HUES48 (cell line): ENCODE measurements at regions not wholly inside any gene's neighbourhood (a gene's known extent, or its start where the extent isn't known, plus 50 kb on each side); places are given as distances from the start of the nearest gene placed in this dataset.

Source experiments
- H3K27ac ChIP-seq: one replicate; pipeline ENCODE4 v1.7.0; 2013; ENCODE audit warnings: low read depth, low read length, inconsistent platforms
- H3K27me3 ChIP-seq: 2 replicates; pipeline ENCODE4 v1.6.1; 2013; ENCODE audit warnings: mild to moderate bottlenecking, low read length; ENCODE audit not compliant: control insufficient read depth, insufficient read depth
- H3K36me3 ChIP-seq: 2 replicates; pipeline ENCODE4 v1.6.1; 2013; ENCODE audit warnings: low read length; ENCODE audit not compliant: control insufficient read depth, insufficient read depth
- H3K4me1 ChIP-seq: 2 replicates; pipeline ENCODE4 v1.6.1; 2013; ENCODE audit warnings: mild to moderate bottlenecking, low read length; ENCODE audit not compliant: control insufficient read depth, insufficient read depth
- H3K4me3 ChIP-seq: 2 replicates; pipeline ENCODE4 v1.5.1; 2013; ENCODE audit warnings: mild to moderate bottlenecking, low read depth, low read length
- H3K9ac ChIP-seq: 2 replicates; pipeline ENCODE4 v1.6.1; 2013; ENCODE audit warnings: mild to moderate bottlenecking, low read depth, low read length, moderate library complexity
- H3K9me3 ChIP-seq: 2 replicates; pipeline ENCODE4 v1.6.1; 2013; ENCODE audit warnings: low read length; ENCODE audit not compliant: control insufficient read depth, insufficient read depth

GRCh38 chr16:86319585-86320236 is 190.6 kb upstream of the FOXF1 start:
- H3K9ac ChIP-seq = no peak overlapping the region
- H3K27me3 ChIP-seq = no peaks in the 10 kb centered on the region
- no peaks in the 10 kb centered on the region for H3K36me3 ChIP-seq
- no peaks in the 10 kb centered on the region for H3K4me1 ChIP-seq
- no peak overlapping the region for H3K4me3 ChIP-seq
- H3K9me3 ChIP-seq = no peaks in the 10 kb centered on the region
- no peak overlapping the region for H3K27ac ChIP-seq

GRCh38 chr16:86320237-86320595 is 190.1 kb upstream of the FOXF1 start:
- Histone ChIP-seq H3K27me3 (no peaks in the 10 kb centered on the region), H3K9me3 (no peaks in the 10 kb centered on the region), H3K9ac (no peak overlapping the region), H3K36me3 (no peaks in the 10 kb centered on the region), H3K4me3 (no peak overlapping the region), H3K4me1 (no peaks in the 10 kb centered on the region), H3K27ac (no peak overlapping the region)

- Histone ChIP-seq H3K27ac (no peak overlapping the region), H3K9ac (no peak overlapping the region), H3K9me3 (no peaks in the 10 kb centered on the region), H3K4me3 (no peak overlapping the region), H3K4me1 (no peaks in the 10 kb centered on the region), H3K36me3 (no peaks in the 10 kb centered on the region), H3K27me3 (no peaks in the 10 kb centered on the region)
These were observed 188.8 kb upstream of the FOXF1 start for GRCh38 chr16:86321491-86321890.

- Histone ChIP-seq H3K36me3 (no peaks in the 10 kb centered on the region), H3K4me3 (no peak overlapping the region), H3K27me3 (no peaks in the 10 kb centered on the region)
These were observed 188.0 kb upstream of the FOXF1 start for GRCh38 chr16:86322283-86322682.

GRCh38 chr16:86322806-86323205 is 187.5 kb upstream of the FOXF1 start:
- H3K9me3 ChIP-seq = no peaks in the 10 kb centered on the region
- H3K4me1 ChIP-seq = no peaks in the 10 kb centered on the region
- no peak overlapping the region for H3K9ac ChIP-seq
- H3K27ac ChIP-seq = no peak overlapping the region
- no peak overlapping the region for H3K4me3 ChIP-seq
- H3K27me3 ChIP-seq = no peaks in the 10 kb centered on the region
- H3K36me3 ChIP-seq = no peaks in the 10 kb centered on the region

More at GRCh38 chr16:86322283-86322682, 188.0 kb upstream of the FOXF1 start:
- no peaks in the 10 kb centered on the region for H3K4me1 ChIP-seq
- no peak overlapping the region for H3K9ac ChIP-seq
- no peak overlapping the region for H3K27ac ChIP-seq
- no peaks in the 10 kb centered on the region for H3K9me3 ChIP-seq

GRCh38 chr16:86324320-86324719 is 186.0 kb upstream of the FOXF1 start:
- H3K4me1 ChIP-seq = no peaks in the 10 kb centered on the region
- no peaks in the 10 kb centered on the region for H3K36me3 ChIP-seq
- H3K9ac ChIP-seq = no peak overlapping the region
- no peaks in the 10 kb centered on the region for H3K27me3 ChIP-seq
- no peaks in the 10 kb centered on the region for H3K9me3 ChIP-seq
- no peak overlapping the region for H3K4me3 ChIP-seq
- H3K27ac ChIP-seq = no peak overlapping the region

GRCh38 chr16:86325360-86325759 is 185.0 kb upstream of the FOXF1 start:
- Histone ChIP-seq H3K36me3 (no peaks in the 10 kb centered on the region), H3K9ac (no peak overlapping the region), H3K27ac (no peak overlapping the region), H3K4me1 (no peaks in the 10 kb centered on the region), H3K27me3 (no peaks in the 10 kb centered on the region), H3K9me3 (no peaks in the 10 kb centered on the region), H3K4me3 (no peak overlapping the region)

- no peaks in the 10 kb centered on the region for H3K9me3 ChIP-seq
- no peak overlapping the region for H3K27ac ChIP-seq
- no peaks in the 10 kb centered on the region for H3K36me3 ChIP-seq
- H3K9ac ChIP-seq = no peak overlapping the region
- H3K4me3 ChIP-seq = no peak overlapping the region
- H3K4me1 ChIP-seq = no peaks in the 10 kb centered on the region
- no peaks in the 10 kb centered on the region for H3K27me3 ChIP-seq
These were observed 184.4 kb upstream of the FOXF1 start for GRCh38 chr16:86325895-86326294.

- Histone ChIP-seq H3K9ac (no peak overlapping the region), H3K27ac (no peak overlapping the region), H3K4me1 (no peaks in the 10 kb centered on the region), H3K4me3 (no peak overlapping the region), H3K36me3 (no peaks in the 10 kb centered on the region), H3K9me3 (no peaks in the 10 kb centered on the region), H3K27me3 (no peaks in the 10 kb centered on the region)
These were observed 183.0 kb upstream of the FOXF1 start for GRCh38 chr16:86327321-86327720.

GRCh38 chr16:86330906-86331305 is 179.4 kb upstream of the FOXF1 start:
- H3K9ac ChIP-seq = no peak overlapping the region
- no peak overlapping the region for H3K27ac ChIP-seq
- H3K4me1 ChIP-seq = no peaks in the 10 kb centered on the region; the same call in 1 of the 2 replicates
- H3K4me3 ChIP-seq = no peak overlapping the region
- no peaks in the 10 kb centered on the region for H3K9me3 ChIP-seq
- H3K27me3 ChIP-seq = no peaks in the 10 kb centered on the region
- H3K36me3 ChIP-seq = no peaks in the 10 kb centered on the region

GRCh38 chr16:86334079-86334635 is 176.2 kb upstream of the FOXF1 start:
- no peak overlapping the region for H3K27ac ChIP-seq

More at GRCh38 chr16:86334079-86334635, 176.2 kb upstream of the FOXF1 start:
- H3K4me1 ChIP-seq = peaks cover 6% of the 10 kb centered on the region; the same call in 1 of the 2 replicates
- no peak overlapping the region for H3K4me3 ChIP-seq
- no peak overlapping the region for H3K9ac ChIP-seq
- no peaks in the 10 kb centered on the region for H3K9me3 ChIP-seq
- no peaks in the 10 kb centered on the region for H3K36me3 ChIP-seq
- peaks cover 3% of the 10 kb centered on the region; the same call in 1 of the 2 replicates for H3K27me3 ChIP-seq
